Femur (tissue), 1 donor: ENCODE measurements at regions not wholly inside any gene's neighbourhood (a gene's known extent, or its start where the extent isn't known, plus 50 kb on each side); places are given as distances from the start of the nearest gene placed in this dataset.

Source experiments
- DNase-seq: peaks from one replicate; pipeline ENCODE4 v3.0.0-alpha.2; 2017

- no peak for DNase-seq
Measured at GRCh38 chr5:88483964-88484672, 215.5 kb upstream of the TMEM161B start.

DNA sequence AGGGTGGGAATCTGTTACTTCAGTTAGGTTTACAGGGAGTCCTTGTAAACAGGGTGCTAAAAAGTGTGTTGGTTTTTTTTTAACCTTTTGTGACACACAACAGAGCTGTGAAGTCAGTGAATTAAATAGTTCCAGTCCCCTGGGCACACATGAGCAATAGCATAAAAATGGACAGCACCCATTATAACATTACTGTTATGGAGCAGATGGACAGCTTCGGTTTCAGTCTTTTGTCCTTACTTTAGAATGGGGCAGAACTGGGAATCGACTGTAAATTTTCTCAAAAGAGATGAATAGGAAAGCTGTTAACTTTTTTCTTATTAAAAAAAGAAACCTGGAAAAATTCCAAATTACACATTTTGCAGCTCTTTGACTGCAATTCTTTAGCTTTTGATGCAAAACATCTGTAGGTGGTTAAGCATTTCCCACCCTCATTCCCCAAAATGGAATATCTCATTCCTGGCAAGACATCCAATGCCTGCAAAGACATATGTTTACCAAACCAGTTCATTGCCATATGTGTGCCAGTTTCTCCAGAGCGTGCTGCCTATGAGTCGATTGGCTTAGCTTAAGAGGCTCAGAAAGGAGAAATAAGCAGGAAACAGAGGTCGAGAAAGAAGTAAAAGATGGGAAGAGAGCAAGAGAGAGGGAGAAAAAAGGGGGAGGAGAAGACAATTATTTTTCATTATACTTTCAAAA is 212.3 kb upstream of the TMEM161B start:
- DNase-seq: no peak

DNA sequence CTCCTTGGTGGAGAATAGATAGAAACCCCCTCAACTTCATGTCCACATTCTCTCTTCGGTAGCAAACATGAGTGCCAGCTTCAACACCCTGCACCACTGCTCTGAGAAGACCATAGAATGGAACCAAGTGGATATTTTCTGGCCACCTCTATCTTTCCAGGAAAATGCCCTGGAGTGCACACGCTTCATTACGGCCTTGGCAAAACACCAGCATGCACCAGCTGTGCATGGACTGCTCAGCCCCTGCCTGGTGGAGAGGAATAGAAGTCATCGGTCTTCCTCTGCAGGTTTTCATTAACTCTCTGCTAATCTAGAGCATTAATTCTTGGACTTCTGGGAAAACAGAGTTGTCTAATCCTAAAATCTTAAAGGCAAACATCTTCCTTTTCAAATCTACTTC is 211.6 kb upstream of the TMEM161B start:
- DNase-seq: peak; percentile 31

- DNase-seq: no peak
Measured at GRCh38 chr5:88474574-88474973, 205.9 kb upstream of the TMEM161B start.

- no peak for DNase-seq
Measured at GRCh38 chr5:88470745-88471144, 202.1 kb upstream of the TMEM161B start.

- no peak for DNase-seq
Measured at GRCh38 chr5:88459971-88460370, 191.3 kb upstream of the TMEM161B start.

GRCh38 chr5:88452820-88453219 is 184.2 kb upstream of the TMEM161B start:
- DNase-seq: no peak

DNA sequence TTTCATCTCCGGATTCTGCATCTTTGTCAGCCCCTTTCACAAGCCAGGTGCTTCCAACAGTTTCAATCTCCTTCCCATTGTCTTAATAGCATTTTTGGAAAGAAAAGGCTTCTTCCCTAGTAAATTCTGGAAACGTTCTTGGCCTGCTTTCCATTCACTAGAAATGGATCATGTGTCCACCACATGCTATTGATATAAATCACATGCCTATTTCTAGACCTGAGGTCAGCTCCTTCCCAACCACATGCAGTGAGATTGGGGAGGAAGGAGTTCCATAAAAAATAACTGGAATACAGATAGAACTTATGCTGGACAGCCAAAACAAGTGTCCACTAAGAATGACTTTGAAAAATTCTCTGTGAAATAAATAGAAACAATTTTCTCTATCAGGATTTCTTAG is 181.6 kb upstream of the TMEM161B start:
- no peak for DNase-seq

DNA sequence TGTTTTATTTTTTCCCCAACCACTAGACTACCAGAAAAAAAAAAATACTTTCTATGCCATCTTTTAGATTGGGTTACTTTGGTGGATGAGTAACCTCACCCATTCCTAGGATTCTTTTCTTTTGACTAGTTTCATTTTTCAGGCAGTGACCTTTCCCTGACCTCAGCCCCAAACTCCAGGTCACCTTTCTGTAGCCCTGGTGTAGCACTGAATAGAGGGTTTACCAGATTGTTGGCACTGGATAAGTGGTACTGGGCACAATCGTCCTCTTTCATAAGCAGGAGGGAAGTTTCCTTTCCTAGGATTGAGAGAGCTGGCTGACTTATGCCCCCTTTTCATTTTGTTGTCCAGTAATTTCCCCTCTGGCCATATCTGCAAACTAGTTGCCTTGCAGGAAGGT is 169.4 kb upstream of the TMEM161B start:
- no peak for DNase-seq

- DNase-seq: no peak
Measured at GRCh38 chr5:88436290-88436689, 167.6 kb upstream of the TMEM161B start.

GRCh38 chr5:88428633-88429032 is 160.0 kb upstream of the TMEM161B start:
- no peak for DNase-seq

DNA sequence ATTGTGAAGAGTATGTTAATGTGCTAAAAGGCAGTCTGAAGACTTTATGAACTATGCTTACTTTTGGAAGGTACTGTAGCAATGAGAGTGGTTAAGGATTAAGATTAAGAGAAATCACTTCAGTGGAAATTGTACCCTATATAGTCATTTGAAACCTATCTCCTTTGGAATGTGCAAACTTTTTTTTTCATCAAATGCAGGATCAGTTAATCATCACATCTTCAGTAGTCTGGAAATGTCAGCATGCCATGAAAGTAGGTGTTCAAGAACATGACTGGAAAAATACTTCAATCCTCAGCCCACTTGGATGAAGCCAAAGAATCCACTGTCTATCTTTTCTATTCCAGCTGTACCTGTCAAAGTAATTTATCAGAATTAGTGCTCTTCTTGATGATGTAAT is 157.8 kb upstream of the TMEM161B start:
- DNase-seq: no peak

GRCh38 chr5:88425124-88425523 is 156.5 kb upstream of the TMEM161B start:
- DNase-seq: no peak

DNA sequence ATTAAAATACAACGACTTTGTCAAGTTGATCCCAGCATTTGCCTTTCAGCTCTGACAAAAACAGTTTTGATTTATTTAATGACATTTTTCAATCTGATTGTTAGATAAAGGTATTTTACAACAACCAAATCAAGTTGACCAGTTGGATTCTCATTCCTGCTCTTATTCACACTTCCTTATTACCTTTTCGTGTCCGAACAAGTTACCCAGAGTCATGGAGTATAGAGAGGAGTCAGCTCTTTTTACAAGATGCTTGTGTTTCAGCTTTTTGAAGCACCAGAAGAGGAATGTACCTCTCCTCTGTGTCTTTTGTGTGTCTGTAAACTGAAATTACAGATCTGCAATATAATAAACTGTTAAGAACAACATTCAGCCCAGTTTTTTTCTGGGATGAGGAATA is 151.3 kb upstream of the TMEM161B start:
- no peak for DNase-seq

DNA sequence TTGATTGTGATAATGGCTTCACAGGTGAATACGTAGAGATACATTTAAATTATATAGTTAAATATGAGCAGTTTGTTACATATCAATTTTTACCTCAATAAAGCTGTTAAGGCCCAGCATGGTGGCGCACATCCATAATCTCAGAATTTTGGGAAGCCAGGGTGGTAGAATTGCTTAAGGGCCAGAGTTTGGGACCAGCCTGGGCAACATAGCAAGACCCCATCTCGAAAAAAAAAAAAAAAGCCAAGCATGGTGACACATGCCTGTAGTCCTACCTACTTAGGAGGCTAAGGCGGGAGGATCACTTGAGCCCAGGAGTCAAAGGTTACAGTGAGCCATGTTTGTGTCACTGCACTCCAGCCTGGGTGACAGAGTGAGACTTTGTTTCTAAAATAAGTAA is 138.7 kb upstream of the TMEM161B start:
- no peak for DNase-seq

GRCh38 chr5:88405783-88406182 is 137.1 kb upstream of the TMEM161B start:
- no peak for DNase-seq

DNA sequence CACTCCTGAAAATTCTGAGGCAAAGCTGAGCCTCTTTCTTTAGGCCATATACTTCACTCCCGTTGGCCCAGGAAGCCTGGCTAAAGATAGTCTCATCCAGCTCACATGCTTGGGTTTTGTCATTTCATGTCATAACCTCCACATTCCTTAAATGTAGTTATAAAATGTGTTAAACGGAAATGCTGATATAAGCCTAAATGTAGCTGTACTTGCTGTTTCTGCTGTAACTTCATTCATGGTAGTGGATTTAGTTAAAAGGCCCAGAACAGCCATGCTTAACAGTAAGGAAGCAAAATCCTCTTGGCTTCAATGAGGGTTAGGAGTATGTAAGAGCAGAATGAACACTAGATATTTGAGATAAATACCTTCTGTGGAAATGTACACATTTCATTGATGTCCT is 135.8 kb upstream of the TMEM161B start:
- DNase-seq: no peak

GRCh38 chr5:88401686-88402085 is 133.0 kb upstream of the TMEM161B start:
- no peak for DNase-seq

- no peak for DNase-seq
Measured at GRCh38 chr5:88401228-88401627, 132.6 kb upstream of the TMEM161B start.

DNA sequence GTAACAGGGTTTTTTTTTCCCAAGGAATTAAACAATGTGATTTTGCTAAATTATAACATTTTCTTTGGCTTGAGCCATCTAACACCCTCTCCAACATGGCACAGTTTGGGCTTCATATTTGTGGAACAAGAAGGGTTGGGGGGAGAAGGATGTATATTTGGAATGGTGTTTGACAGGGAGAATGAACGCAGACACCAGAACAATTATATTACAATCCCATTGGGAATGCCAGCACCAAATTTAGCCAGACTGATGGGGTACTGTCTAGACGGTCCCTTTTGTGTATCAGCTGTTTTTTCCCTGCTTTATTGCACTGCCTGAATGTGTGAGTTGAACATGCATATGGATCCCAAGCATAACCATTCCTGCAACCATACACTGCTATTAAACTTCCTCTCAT is 130.9 kb upstream of the TMEM161B start:
- DNase-seq: no peak

DNA sequence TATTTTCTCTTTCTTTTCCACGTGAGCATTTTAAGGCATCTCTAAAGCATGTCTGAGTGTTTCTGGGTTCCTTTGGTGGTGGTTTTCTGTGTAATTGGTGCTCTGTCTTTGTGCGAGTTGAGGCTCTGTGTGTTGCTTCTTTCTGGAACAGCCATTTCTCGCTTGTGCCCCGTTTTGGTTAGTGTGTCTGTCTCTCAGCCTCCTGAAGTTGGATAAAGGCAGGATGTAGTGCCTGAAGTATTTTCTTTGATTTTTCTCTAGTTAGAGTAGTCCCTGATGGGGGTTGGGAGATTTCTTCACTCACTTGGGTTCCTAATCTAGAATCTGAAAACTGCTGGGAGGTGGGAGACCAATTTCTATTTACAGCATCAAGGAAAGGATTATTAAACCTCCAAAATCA is 129.7 kb upstream of the TMEM161B start:
- no peak for DNase-seq

DNA sequence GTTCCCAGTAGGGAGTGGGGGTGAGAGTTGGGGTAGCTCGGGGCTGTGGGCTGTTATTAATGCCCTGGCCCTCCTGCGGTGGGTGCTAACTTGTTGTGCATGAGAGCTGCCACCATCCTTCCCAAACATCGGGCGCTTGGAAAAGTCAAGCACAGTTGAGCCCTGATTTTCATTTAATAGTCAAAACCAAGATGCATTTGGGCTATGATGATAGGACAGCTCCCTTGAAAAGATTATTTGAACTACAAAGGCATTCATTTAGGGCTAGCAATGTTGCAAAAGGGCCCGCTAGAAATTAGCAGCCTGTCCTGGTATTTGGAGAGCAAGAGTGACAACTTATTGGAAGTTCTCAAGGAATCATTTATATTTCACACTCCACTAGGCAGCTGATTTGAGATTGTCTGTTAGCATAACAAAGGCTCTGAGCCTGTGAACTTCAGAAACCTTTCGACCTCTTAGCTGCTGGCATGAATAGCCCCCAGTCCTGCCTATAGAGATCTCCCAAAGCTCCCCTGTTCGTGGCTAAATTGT is 128.2 kb upstream of the TMEM161B start:
- DNase-seq: no peak

DNA sequence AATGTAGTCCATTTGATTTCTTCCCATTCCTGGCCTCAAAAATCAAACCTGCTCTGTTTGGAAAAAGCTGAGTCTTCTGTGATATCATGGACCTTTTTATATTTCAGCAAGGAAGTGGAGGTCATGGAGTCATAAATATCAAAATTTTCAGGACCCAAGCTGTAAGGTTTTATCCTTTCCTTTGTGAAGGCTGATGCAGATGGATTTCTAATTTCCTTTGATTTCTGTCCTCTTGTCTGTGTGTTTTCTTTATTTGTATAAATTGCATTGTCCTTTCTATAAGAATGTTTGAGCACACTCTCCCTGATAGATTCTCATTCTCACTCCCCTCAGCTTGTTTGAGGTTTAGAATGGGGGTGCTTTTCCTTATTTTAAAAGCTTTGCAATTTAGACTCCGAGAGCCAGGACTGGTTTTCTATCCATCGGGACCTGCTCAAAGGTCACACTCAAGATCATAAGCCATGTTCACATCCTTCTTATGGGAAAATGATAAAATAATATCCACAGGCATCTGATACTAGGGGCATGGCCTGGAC is 127.4 kb upstream of the TMEM161B start:
- DNase-seq: no peak

DNA sequence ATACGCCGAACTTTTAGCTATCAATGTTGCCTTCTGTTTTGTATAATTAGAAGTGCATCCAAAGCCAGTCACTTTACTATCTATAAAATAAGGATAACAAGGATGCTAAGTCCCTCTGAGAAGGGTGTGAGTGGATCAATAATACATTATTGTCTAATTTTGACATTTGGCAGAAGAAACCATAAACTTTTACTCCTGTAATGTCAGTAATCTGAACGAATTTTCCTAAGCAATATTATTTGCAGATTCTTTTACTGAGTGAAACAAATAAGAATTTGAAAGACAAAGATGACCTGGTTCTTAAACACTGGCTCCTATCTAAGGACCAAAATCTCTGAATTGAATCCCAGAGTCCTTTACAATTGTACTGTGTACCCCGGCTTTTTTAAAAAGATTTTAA is 126.6 kb upstream of the TMEM161B start:
- no peak for DNase-seq
